T-helper 9 cell (primary cell): ENCODE measurements at regions not wholly inside any gene's neighbourhood (a gene's known extent, or its start where the extent isn't known, plus 50 kb on each side); places are given as distances from the start of the nearest gene placed in this dataset.

Experiments used
- DNase-seq: peaks from one replicate; pipeline ENCODE4 v3.0.0-alpha.2; 2020

DNA sequence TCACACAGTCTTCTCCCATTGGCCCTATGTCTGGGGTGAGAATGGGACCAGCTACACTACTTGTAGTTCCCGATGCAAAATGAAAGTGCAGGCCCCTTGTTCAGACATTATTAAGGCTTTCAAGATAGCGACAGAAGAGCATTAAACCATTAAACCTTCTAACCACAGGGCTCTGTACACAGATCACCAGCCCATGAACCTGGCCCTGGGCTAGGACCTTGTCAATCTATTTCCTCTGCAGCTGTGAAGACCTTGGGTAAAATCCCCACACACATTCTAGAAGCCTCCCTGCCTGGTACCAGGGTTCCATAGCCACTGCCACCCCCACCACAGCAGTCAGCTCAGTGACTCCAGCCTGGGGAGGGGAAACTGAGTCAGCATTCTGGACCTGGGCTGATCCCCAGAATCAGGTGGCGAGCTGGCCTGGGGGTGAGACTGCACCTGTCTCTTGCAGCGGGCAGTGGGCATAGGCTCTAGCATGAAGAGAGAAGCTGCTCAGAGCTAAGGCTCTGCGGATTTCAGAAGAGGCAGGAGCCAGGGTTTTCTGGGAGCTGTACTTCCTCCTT, 119.7 kb upstream of the LHX1 start:
- no peak for DNase-seq

DNA sequence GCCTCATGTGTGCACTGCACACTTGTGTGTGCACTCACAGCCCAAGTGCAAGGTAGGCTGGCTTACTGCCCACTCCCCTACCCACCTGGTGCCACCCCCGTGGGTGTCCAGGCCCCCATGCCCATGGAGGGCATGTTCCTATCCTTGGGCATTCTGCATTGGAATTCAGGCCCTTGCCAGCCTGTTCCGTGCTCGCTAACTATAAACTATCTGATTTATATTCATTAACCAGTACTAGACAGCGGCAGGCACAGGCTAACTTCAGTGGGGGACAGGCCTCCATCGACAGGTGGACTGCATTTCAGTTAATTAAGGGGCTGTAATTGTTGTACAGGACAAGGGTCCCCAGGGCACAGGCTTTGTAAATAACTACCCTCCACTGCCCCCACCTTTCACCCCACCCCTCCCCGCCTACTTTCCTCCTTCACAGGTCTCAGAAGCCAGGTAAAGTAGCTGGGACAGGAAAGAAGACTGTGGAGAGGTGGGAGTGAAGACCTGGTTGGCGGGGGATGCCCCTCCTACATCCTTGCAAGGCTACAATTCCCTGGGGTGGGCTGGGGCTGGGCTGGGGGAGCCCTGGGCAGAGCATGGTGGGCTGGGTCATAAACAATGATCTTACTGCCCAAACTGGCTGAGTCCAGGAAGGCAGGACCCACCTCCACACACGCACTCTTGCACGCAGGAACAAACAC, 119.0 kb upstream of the LHX1 start:
- no peak for DNase-seq

DNA sequence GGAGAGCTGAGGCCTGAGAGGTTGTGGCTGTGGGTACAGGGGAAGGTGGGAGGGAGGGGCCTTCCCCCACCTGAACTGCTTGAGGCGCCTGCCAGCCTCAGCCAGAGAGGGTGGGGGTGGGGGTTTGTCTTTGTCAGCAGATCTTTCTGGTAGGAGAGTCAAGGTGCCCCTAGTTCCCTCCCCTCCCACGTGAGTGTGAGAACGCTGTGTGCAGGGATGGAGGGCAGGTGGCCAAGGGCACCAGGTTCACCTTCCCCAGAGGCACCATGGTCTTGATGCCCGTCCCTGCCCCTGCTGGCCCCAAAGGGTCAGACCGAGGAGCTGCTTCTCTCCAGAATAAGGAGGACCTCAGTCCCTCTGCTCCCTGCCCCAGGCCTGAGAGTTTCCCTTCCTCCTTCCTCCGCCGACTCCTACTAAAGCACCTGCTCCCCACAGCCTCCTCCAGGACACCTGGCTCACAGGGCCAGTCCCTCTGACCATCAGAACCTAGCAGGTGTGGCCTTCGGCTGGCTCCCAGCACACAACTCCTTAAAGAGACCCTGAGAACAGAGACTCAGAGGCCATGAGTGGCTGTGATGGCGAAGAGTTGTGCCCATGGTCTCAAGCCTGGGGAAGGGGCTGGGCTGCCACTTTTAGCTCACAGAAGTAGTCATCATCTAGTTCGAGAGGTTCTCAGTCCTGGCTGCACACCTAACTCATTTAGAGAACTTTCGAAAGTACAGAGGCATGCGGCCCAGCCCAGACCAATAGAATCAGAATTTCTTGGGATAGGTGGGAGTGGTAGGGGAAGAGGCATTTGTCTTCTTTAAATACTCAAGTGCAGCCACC, 113.2 kb upstream of the LHX1 start:
- DNase-seq, result no peak

DNA sequence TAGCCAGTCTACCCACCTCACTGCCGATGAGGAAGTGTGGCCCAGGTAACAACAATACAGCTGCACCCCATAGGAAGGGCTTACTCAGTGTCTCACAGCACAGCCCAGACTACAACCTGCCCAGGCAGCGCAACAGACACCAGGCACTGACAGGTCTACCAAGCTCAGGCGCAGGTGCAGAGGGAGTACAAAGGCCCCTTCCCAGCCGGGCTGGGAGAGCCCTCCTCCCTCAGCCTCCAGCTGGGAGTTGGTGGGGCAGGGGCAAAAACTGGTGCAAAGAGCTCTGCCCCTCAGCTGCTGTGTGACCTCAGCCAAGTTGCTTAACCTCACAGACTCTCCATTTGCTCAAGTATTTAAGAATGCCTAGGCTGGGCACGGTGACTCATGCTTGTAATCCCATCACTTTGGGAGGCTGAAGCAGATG, 112.6 kb upstream of the LHX1 start:
- DNase-seq, result no peak

DNA sequence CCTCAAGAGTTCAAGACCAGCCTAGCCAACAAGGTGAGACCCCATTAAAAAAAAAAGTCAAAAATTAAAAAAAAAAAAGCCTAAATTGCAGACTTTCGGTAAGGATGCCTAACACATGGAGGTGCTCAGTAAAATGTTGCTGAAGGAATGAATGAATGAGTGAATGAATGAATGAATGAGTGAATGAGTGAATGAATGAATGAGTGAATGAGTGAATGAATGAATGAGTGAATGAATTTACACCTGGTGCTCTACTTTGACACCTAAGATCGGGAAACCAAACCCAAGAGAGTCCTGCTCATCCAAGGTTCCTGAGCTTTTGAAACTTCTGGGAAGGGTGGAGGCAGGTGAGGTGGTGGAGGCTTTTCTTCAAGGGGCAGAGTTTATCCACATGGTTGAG, 112.2 kb upstream of the LHX1 start:
- DNase-seq, result no peak

DNA sequence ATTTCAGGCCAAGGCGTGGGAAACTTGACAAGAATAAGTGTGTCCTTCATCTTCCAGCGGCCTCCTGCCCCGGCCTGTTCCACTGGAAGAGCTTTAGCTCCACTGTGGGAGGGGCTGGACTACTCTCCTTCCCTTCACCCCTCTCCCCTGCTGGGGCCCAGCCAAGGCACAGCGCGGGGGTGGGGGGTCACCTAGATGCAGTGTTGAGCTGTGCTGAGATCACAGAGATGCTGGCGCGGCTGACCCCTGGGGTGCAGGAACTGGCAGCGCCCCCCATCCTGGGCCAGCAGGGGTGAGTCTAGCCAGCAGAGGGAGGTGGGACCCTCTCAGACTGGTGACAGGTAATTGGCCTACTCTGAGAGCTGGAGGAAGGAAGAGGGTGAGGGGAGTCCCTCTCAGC, 111.8 kb upstream of the LHX1 start:
- DNase-seq, result no peak

DNA sequence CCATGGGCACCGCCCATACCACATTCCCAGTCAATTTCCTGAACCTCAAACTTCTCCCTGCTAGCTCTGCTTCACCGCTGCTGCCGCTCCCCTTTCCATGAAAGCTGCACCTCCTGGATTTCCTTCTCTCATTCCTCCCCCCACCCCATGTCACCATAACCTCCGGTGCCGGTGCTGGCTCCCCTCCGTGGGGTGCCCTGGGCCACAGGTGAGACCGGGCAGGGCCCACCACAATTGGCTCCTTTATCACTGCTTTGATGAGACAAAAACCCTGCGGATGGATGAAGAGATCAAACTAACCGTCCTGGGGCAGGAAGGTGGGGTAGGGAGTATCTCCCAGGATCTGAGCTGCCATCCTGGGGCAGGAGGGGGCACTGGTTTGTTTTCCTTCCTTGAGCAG, 111.3 kb upstream of the LHX1 start:
- DNase-seq, result no peak

DNA sequence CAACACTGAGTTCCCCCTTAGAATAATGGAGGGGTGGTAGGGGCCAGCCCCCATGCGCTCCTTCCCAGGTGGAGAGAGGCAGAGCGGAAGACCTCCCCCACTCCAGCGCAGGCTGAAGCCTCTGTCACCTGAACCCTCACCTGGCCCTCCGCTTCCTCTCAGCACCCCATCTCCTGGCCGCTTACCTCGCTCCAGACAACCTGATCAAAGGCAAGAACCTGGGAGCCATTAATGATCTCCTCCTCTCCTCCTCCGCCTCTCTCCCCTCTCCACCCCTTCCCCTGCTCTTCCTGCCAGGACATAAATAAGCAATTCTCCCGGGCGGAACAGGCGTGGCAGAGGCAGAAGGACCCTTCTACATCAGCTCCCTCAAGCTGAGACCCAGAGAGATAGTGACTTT, 110.2 kb upstream of the LHX1 start:
- DNase-seq, result no peak

DNA sequence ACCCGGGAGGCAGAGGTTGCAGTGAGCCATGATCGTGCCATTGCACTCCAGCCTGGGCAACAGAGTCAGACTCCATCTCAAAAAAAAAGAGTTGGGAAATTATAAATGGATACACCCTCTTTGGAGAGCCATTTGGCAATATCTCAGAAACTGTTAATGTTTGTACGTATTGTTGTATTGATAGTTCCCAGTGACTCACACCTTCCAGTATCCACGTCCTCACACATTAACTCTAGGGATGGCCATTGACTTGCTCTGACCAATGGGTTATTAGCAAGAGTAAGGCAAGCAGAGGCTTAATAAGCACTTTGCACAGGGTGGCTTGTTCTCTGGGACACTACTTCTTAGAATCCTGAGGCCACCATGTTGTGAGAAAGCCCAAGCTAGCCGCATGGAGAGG, 107.6 kb upstream of the LHX1 start:
- no peak for DNase-seq

DNA sequence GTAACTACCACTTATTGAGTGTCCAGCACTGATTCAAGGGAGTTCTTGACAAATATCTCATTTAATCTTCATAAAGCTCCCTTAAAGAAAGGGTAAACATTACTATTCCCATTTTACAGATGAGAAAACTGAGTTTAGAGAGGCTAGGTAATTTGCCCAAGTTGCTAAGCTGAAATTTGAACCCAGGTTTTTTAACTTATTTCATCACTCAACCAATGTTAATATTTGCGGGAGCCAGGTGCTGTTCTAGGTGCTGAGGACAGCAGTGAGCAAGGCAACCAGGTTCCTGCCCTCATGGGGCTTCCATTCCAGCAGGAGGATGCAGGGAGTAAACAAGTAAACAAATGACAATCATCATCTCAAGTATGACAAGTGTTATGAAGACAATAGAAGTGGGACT, 104.0 kb upstream of the LHX1 start:
- no peak for DNase-seq

DNA sequence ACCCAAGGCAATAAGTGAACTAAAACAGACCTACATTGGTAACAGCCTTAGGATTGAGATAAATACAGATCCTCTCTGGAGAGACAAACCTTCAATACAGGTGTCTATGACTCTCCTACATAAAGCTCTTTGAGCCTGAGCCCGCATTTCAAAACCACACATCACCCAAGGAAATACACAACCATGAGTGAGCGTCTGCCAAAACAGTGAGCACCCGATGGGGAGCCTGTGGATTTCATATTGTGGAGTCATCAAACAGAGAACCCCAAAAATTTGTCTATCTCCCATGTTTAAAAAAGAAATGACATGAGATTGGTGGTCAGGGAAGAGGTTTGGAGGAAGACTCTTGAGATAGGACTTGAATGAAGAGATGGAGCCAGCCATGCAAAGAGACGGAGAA, 102.2 kb upstream of the LHX1 start:
- DNase-seq, result no peak

DNA sequence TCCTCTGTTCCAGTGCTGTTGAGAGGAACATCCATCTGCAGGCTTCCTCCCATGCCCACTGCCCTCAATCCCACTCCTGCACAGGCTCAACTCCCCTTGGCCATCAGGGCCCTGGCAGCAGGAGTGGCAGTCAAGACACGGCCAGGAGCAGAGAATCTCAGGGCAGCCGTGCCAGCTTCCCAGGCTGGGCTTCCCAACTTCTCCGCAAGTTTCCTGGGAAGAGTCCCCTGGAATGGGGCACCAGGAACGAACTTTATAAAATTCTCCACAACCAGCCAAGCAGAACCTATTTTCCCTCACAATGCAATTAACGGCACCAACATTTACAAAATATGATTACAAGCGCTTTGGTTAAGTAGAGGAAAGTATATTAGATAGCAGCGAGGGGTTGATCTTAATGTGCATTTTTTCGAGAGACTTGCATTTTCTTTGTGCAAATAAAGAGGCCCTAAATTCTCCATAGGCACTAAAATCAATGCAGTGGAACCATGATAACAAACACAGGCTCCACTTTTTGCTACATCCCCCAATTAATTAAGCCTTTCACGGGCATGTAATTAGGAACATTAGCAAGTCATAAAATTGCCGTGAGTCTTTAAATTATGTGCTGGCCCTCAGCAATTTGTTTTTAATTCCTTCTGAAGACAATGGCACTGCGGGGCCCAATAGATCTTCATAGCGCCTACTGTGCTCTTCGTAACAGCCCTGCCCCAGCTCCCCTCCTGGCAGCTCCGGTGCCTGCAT, 99.9 kb upstream of the LHX1 start:
- DNase-seq, result no peak

DNA sequence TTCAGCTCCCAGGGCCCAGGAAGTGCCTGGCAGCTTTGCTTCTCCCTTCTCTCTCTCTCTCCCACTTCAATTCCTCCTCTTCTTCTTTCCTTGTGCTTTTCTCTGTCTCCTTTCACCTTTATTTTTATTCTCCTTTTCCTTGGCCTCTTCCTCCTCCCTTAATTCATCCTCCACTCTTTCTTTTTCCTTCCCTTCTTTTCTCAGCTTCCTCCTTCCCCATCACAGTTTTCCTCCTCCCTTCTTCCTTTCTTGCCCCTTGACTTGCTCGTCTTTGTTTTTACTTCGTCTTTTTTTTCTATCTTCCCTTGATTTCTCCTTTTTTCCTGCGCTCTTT, 99.4 kb upstream of the LHX1 start:
- no peak for DNase-seq

DNA sequence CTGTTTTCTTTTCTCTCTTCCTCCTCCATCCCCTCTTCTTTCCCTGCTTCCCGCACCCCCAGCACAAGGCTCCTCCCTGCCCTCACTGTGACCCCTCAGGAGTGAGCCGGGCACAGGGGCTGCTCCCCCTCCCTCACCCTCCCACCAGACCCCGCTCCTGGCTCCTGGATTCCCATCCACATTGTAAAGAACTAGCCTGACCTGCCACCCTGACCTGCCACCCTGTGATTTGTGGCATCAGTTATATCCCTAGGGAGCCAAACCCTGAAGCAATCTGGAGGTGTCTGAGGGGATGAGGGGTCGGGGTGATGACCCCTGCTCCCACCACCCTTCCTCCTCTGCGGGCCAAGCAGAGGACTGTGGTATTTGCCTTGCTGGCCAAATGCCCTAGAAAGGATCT, 98.0 kb upstream of the LHX1 start:
- no peak for DNase-seq

DNA sequence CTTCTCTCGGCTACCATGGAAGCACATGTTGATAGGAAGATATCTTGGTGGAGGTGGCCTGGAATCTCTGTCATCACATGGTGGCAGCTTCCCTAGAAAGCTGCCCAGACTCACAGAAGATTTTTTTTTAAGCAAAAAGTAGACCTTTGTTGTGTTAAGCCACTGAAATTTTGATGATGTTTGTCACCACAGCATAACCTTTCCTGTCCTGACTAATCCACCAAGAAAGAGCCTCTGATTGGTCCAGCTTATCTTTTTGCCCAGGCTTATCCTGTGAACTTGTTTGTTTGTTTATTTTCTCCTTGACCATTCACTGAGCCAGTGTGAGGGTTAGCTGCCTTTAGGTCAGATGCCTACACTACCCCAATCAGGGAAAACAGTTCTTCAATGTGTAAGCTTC, 96.5 kb upstream of the LHX1 start:
- no peak for DNase-seq

DNA sequence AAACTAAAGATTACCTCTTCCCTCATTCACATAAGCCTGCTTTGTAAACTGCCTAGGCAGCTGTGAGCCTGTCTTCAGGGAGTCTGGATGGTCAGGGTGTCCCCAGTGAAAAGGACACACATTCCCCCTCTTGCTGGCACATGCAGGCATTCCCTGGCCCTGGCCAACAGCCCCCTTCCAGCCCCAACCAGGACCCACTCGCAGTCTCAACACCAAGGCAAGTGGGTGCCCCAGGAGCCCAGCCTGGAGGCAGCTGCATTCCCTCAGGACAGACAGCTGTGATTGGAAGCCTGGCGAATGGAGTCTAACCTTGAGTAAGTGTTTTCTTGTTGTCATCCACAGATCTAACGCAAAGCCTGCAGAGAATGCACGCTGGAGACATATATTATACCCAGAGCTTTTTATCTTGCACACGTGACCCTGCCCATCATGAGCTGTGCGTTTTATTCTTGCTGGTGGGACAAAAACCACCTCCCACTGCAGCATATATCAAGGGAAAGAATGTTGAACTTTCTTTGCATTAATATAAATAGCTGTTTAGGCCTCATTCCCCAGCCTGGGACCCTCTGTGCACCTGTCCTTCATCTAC, 95.0 kb upstream of the LHX1 start:
- DNase-seq, result no peak

DNA sequence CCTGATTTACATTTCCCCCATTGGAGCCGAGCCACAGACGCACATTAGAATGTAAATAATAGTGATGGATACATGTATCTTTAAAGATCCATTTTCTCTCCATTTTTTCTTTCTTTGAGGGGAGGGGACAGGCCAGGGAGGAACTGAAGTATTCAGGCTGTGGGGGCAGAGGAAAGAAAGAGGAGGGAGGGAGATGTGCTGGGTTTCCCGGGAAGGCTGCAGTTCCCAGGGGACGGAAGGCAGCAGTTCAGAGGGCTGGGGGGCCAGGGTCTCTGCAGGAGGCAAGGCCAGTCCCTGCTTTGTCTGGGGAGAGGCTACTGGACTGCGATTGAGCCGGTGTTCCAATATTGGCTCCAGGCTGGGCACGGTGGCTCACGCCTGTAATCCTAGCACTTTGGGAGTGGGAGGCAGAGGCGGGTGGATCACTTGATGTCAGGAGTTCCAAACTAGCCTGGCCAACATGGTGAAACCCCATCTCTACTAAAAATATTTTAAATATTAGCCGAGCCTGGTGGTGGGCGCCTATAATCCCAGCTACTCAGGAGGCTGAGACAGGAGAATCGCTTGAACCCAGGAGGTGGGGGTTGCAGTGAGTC, 94.2 kb upstream of the LHX1 start:
- no peak for DNase-seq

DNA sequence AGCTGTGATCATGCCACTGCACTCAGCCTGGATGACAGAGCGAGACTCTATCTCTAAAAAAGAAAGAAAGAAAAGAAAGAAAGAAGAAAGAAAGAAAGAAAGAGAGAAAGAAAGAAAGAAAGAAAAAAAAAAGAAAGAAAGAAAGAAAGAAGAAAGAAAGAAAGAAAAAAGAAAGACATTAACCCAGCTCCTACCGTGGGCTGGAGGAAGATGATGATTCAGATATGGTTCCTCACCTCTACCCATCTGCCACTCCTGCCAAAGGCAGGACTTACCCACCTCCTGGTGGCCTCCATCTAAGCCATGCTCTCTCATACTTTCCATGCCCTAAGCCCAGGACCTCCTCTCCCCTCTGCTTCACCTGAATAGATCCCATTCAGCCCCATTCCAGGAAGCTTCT, 93.3 kb upstream of the LHX1 start:
- DNase-seq, result no peak

DNA sequence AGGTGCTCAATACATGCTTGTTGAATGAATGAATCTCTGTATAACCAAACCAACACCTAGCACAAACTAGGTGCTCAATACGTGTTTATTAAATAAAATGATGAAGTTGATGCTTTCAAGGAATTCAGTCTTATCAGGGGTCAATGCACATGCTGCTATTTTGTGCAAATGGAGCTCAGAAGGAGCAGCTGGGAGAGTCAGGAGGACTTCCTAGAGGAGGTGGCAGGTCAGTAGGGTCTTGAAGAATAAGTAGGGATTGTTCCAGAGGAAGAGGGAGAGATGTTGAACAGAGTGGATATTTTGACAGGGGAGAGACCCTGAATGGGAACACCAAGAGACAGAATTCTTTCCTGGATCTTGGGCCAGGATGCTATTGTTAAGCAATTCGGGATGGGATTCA, 92.7 kb upstream of the LHX1 start:
- no peak for DNase-seq

DNA sequence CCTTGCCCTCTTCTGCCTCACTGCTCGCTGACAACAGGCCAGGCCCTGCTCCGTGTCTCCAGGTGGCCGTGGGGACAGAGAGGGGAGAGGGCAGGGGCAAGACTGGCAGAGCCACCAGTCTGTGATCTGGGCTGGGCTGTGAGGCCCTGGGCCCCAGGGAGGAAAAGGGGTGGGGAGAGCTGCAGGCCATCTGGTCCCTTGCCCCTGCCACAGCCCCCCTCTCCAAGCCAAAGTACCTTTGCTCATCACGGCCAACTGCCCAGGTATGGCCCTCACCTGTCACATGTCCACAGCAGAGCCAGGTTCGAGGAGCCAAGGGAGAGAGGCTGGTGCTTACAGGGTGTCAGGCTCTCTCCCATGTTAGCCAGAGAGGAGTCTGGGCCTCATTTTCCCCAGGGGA, 91.4 kb upstream of the LHX1 start:
- DNase-seq, result no peak

DNA sequence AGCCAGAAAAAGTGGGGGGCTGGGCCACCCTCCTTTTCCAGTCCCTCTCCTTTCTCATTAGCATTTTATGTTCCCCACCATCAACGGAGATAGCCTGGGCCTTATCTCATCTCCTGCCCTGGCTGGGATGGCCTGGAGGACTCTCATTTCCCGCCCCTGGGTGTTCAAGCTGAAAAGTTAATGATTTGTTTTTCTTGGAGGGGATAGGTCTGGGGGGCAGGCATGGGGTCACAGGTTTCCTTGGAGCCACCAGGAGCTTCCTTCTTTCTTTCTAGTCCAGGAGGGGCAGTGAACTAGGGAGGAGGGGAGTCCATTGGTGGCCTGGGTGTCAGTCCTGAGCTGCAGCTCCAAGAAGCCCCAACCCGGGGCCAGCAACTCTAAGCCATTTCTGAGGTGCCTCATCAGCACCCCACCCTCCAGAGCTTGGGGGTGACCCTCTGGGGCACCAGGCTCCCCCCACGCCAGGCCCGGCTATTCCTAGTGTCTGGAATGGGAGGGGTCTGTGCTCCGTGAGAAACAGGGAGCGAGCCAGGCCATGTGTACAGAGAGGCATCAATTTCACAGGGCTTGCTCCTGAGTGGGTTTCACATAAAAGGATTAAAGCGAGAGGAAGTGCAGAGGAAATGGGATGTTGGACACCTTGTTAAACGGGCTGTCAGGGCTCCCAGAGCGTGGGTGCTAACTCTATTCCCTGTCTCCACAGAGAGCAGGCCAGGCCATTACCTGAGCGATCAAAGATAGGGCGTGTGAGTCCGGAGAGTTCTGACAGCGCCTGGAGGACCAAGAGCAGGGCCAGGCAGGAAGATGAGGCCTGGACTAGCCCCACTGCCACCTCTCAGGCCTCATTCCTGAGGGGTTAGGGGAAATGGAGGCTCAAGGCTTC, 90.6 kb upstream of the LHX1 start:
- DNase-seq, result no peak
